Coronary artery (tissue), 2 donors: ENCODE measurements at regions not wholly inside any gene's neighbourhood (a gene's known extent, or its start where the extent isn't known, plus 50 kb on each side); places are given as distances from the start of the nearest gene placed in this dataset.

Experiments used
- DNase-seq: peaks from one replicate; pipeline ENCODE4 v3.0.0-alpha.2; 2017; ENCODE audit warnings: low spot score
- H3K27ac ChIP-seq, 2 donors: fragments of 200-600 bp; sonication (generic); one replicate each; pipeline ENCODE4 v1.5.1; 2016 to 2019
- H3K4me3 ChIP-seq: fragments of 200-600 bp; sonication (generic); 2 replicates; pipeline ENCODE4 v1.5.1; 2016; ENCODE audit warnings: mild to moderate bottlenecking, moderate library complexity
- TF ChIP-seq, protein P1 (sequence below): fragments of 200-600 bp; sonication (generic); IDR thresholded peaks from one replicate; pipeline ENCODE4 v1.5.1; 2019; ENCODE audit warnings: antibody characterized with exemption

DNA sequence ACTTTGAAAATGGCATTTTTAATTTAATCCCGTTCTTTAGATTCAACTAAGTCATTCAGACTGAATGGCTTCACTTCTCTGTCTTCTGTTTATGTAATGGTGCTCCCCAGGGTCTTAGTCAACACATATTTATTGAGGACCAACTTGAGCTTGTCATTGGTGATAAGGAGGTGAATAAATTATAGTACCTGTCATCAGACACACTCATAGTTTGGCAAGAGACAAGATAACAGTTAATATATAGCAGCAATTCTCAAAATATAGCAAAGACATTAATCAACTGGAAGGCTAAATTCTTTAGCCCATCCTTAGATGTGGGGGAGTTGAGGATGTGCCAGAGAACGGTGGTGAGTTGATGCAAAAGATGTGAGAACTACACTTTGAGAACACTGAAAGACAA is 78.4 kb downstream of the MACIR start:
- TF ChIP-seq, protein P1, sequence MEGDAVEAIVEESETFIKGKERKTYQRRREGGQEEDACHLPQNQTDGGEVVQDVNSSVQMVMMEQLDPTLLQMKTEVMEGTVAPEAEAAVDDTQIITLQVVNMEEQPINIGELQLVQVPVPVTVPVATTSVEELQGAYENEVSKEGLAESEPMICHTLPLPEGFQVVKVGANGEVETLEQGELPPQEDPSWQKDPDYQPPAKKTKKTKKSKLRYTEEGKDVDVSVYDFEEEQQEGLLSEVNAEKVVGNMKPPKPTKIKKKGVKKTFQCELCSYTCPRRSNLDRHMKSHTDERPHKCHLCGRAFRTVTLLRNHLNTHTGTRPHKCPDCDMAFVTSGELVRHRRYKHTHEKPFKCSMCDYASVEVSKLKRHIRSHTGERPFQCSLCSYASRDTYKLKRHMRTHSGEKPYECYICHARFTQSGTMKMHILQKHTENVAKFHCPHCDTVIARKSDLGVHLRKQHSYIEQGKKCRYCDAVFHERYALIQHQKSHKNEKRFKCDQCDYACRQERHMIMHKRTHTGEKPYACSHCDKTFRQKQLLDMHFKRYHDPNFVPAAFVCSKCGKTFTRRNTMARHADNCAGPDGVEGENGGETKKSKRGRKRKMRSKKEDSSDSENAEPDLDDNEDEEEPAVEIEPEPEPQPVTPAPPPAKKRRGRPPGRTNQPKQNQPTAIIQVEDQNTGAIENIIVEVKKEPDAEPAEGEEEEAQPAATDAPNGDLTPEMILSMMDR, result no peak
- DNase-seq, result no peak
- H3K4me3 ChIP-seq, result no peak overlapping the region
- H3K27ac ChIP-seq, result no peak overlapping the region

DNA sequence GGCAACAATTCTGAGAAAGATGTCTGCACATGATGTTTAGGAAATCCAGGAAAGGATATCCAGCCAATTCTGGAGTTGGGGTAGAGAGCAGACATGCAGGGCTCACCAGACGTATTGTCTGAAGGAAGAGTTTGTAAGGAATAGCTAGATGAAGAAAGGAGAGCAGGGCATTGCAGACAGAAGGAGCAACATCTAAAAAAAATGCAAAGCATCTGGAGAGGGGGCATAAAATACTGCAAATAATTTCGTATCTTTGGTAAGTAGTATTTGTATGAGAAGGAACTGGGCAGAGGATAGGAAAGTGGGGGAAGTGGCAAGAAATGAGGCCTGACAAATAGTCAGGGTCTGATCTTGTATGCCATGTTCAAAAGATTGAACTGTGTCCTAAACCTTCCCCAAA is 74.8 kb downstream of the MACIR start:
- DNase-seq, result no peak
- H3K27ac ChIP-seq, result no peak overlapping the region
- TF ChIP-seq, protein P1, result no peak
- no peak overlapping the region for H3K4me3 ChIP-seq

DNA sequence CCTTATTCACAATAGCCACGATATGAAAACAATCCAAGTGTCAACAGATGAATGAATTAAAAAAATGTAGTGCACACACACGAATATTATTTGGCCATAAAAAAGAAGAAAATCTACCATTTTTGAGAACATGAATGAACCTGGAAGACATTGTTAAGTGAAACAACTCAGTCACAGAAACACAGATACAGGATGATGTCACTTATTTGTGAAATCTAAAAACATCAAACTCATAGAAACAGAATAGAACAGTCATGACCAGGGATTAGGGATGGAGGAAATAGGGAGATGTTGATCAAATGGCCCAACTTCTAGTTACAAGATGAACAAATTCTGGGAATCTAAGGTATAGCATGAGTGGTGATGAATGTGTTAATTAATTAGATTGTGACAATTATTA is 72.3 kb downstream of the MACIR start:
- no peak overlapping the region for H3K27ac ChIP-seq
- no peak overlapping the region for H3K4me3 ChIP-seq
- TF ChIP-seq, protein P1, result no peak
- DNase-seq, result no peak
